ENCODE measurements at regions not wholly inside any gene's neighbourhood (a gene's known extent, or its start where the extent isn't known, plus 50 kb on each side); places are given as distances from the start of the nearest gene placed in this dataset.
A peak's percentile ranks its signal among the peaks of the same experiment; 100 is the strongest.
"Not testable (repeated sequence)": the region's sequence is repeated elsewhere in the genome, so short reads cannot be mapped to it uniquely, and the experiment has no call there.

DNA sequence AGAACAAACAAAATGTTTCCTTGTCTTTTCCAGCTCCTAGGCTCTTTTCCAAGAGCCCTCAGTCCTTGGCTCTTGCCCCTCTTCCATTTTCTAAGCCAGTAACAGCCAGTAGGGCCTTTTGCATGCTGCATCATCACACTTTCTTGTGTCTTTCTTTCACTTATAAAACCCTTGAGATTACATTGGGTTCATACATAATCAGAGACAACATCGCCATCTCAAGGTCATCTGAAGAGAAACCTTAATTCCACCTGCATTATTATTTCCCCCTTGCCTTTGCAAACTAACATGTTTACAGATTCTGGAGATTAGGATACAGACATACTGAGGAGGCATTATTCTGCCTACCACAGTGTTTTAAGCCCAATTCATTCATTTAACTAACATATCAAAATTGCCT is 697.3 kb downstream of the TRIB2 start:
- H3K4me3 ChIP-seq (ENCODE audit: low read depth, low read length) = no peak overlapping the region
- DNase-seq (ENCODE audit: low read depth) = peak; percentile 34
- TF ChIP-seq, protein P1, sequence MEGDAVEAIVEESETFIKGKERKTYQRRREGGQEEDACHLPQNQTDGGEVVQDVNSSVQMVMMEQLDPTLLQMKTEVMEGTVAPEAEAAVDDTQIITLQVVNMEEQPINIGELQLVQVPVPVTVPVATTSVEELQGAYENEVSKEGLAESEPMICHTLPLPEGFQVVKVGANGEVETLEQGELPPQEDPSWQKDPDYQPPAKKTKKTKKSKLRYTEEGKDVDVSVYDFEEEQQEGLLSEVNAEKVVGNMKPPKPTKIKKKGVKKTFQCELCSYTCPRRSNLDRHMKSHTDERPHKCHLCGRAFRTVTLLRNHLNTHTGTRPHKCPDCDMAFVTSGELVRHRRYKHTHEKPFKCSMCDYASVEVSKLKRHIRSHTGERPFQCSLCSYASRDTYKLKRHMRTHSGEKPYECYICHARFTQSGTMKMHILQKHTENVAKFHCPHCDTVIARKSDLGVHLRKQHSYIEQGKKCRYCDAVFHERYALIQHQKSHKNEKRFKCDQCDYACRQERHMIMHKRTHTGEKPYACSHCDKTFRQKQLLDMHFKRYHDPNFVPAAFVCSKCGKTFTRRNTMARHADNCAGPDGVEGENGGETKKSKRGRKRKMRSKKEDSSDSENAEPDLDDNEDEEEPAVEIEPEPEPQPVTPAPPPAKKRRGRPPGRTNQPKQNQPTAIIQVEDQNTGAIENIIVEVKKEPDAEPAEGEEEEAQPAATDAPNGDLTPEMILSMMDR (IDR thresholded peaks at IDR 0.05; ENCODE audit: insufficient read depth, low read depth, low read length, missing control alignments) = no peak

DNA sequence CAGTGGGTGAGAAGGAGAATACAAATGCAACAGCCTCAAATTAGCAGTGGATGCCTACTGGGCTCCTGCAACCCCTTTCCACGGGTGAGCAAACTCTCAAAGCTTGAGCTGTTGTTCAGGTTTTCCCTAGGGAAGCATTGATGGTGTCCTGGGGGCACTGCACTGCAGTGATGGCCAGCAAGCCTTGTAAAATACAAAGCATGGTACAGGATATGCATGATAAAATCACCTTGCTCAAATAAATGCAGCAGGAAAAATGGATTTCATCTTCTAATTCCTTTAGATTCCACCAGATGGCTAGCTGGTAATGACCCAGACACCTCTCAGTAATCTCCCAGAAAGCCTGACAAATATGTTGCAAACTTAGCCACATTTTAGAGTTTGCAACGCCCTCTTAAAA is 698.2 kb downstream of the TRIB2 start:
- no peak for DNase-seq (ENCODE audit: low read depth)
- TF ChIP-seq, protein P1 (IDR thresholded peaks at IDR 0.05; ENCODE audit: insufficient read depth, low read depth, low read length, missing control alignments) = no peak
- no peak overlapping the region for H3K4me3 ChIP-seq (ENCODE audit: low read depth, low read length)

DNA sequence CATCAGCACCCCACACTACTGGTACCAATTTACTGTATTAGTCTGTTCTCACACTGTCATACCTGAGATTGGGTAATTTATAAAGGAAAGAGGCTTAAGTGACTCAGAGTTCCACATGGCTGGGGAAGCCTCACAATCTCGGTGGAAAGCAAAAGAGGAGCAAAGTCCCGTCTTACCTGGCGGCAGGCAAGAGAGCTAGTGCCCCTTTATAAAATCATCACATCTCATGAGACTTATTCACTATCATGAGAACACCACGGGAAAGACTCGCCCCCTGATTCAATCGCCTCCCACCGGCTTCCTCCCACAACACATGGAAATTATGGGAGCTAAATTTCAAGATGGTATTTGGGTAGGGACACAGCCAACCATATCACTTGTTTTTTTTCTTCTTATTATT is 717.2 kb downstream of the TRIB2 start:
- DNase-seq (ENCODE audit: low read depth) = no peak
- H3K4me3 ChIP-seq (ENCODE audit: low read depth, low read length) = no peak overlapping the region
- TF ChIP-seq, protein P1 (IDR thresholded peaks at IDR 0.05; ENCODE audit: insufficient read depth, low read depth, low read length, missing control alignments) = no peak

DNA sequence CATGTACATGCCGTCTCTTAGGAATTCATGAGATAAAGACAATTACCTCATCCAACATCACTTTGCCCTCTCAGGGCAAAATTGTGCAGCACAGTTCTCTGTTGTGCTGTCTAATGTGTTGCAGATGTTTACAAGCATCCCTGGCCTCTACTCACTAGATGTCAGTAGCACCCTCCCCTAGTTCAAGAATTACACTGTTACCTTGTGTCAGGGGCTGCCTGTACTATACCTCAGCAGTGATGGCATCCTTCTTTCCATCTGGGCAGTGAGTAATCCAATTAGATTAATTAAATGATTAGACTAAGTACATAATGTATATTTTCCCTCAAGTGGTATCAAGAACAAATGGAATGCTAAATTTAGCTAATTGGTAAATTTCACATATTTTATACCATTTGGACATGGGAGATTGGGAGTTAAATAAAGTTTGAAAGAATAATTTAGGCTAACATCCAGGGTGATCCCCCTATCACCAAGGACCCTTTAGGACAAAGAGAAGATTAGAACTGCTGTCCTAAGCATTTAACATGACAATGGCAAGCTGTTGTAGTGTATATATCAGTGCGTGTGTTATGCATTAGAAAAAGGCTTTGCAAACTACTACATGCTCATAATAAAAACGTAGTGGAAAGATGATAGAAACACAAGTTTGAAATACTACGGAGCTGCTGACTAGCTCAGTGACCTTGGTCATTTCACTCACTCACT is 727.0 kb downstream of the TRIB2 start:
- TF ChIP-seq, protein P1 (IDR thresholded peaks at IDR 0.05; ENCODE audit: insufficient read depth, low read depth, low read length, missing control alignments) = peak; percentile 14
- peak; percentile 3 for DNase-seq (ENCODE audit: low read depth)
- not testable (repeated sequence) for H3K4me3 ChIP-seq (ENCODE audit: low read depth, low read length)

DNA sequence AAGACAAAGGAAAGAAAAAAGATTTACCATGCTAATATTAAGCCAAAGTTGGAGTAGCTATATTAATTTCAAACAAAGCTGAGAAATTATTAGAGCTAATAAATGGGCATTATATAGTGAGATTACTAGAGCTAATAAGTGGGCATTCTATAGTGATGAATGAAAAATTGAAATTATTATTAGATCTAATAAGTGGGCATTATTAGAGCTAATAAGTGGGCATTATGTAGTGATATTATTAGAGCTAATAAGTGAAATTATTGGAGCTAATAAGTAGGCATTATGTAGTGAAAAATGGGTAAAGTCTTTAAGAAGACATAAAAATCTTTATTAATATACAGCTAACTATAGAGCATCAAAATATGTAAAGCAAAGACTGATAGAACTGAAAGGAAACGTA is 745.7 kb downstream of the TRIB2 start:
- no peak overlapping the region for H3K4me3 ChIP-seq (ENCODE audit: low read depth, low read length)
- TF ChIP-seq, protein P1 (IDR thresholded peaks at IDR 0.05; ENCODE audit: insufficient read depth, low read depth, low read length, missing control alignments) = no peak
- DNase-seq (ENCODE audit: low read depth) = no peak

DNA sequence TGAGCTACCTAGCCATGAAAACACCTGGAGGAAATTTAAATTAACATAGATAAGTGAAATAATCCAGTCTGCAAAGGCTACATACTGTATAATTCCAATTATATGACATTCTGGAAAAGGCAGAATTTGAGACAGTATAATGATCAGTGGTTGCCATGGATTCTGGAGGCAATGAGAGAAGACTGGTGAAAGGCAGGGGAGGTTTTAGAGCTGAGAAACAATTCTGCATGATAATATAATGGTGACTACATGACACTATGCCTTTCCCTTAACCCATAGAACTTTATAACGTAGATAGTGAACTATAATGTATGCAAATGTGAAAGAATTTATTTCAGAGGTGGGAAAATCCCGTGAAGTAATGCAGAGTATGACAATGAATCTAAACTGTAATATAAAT is 749.3 kb downstream of the TRIB2 start:
- no peak for DNase-seq (ENCODE audit: low read depth)
- TF ChIP-seq, protein P1 (IDR thresholded peaks at IDR 0.05; ENCODE audit: insufficient read depth, low read depth, low read length, missing control alignments) = no peak
- H3K4me3 ChIP-seq (ENCODE audit: low read depth, low read length) = no peak overlapping the region

DNA sequence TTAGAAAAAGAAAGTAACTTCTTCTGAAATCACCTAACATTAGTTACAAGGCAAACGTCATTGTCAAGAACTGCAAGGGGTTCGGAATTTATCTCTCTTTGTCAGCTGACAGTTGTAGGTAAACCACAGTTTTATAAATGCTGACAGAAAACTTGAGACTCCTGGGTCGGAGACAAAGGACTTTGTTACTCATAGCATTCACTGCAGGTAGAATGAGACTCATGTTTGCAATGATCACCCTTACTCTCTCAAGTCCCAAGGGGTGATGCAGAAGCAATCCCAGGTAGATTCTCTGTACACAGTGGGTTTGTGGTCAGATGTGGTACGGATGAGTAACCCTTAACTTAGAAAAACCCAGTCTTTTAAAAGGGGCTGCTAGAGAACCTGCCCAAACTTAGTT is 757.8 kb downstream of the TRIB2 start:
- TF ChIP-seq, protein P1 (IDR thresholded peaks at IDR 0.05; ENCODE audit: insufficient read depth, low read depth, low read length, missing control alignments) = no peak
- DNase-seq (ENCODE audit: low read depth) = peak; percentile 16
- H3K4me3 ChIP-seq (ENCODE audit: low read depth, low read length) = no peak overlapping the region
